RKO (cell line): ENCODE measurements at regions not wholly inside any gene's neighbourhood (a gene's known extent, or its start where the extent isn't known, plus 50 kb on each side); places are given as distances from the start of the nearest gene placed in this dataset.
"Not testable (repeated sequence)": the region's sequence is repeated elsewhere in the genome, so short reads cannot be mapped to it uniquely, and the experiment has no call there.

Experiments
- DNase-seq: peaks from one replicate; pipeline ENCODE4 v3.0.0-alpha.2; 2016; ENCODE audit warnings: low spot score

DNA sequence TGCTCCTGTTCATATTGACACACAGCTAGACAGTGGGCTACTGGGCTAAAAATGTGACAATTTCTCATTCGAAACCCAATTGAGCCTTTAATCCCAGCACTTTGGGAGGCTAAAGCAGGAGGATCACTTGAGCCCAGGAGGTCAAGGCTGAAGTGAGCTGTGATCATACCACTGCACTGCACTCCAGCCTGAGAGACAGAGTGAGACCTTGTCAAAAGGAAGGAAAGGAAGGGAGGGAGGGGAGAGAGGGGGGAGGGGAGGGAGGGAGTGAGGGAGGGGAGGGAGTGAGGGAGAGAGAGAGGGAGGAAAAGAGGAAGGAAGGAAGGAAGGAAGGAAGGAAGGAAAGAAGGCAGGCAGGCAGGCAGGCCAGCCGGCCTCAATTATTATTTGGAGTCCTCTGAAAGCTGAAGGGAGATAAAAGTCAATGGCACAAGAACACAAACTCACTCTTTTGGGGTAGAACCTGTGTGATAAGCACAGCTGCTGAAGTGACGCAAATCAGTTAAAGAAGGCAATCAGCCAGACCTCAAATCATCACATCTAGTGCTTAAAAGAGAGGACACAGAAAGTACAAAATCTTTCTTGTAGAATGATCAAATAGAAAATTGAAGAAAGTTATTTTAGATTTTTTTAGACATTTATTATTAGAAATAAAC lies 98.1 kb downstream of the CCDC71L start:
- no peak for DNase-seq

GRCh38 chr7:106561666-106562411 lies 99.1 kb downstream of the CCDC71L start:
- DNase-seq = no peak

GRCh38 chr7:106561151-106561550 lies 99.8 kb downstream of the CCDC71L start:
- DNase-seq = no peak

- DNase-seq = no peak
Observed at GRCh38 chr7:106560482-106560881, 100.5 kb downstream of the CCDC71L start.

DNA sequence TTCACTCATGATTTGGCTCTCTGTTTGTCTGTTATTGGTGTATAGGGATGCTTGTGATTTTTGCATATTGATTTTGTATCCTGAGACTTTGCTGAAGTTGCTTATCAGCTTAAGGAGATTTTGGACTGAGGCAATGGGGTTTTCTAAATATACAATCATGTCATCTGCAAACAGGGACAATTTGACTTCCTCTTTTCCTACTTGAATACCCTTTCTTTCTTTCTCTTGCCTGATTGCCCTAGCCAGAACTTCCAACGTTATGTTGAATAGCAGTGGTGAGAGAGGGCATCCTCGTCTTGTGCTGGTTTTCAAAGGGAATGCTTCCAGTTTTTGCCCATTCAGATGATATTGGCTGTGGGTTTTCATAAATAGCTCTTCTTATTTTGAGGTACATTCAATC lies 104.7 kb downstream of the CCDC71L start:
- DNase-seq = not testable (repeated sequence)

DNA sequence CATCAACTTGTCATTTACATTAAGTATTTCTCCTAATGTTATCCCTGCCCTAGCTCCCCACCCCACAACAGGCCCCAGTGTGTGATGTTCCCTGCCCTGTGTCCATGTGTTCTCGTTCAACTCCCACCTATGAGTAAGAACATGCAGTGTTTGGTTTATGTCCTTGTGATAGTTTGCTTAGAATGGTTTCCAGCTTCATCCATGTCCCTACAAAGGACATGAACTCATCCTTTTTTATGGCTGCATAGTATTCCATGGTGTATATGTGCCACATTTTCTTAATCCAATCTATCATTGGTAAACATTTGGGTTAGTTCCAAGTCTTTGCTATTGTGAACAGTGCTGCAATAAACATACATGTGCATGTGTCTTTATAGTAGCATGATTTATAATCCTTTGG lies 106.3 kb downstream of the CCDC71L start:
- not testable (repeated sequence) for DNase-seq

- DNase-seq = no peak
Observed at GRCh38 chr7:106553446-106553836, 107.5 kb downstream of the CCDC71L start.

GRCh38 chr7:106552645-106553445 lies 108.1 kb downstream of the CCDC71L start:
- DNase-seq = no peak

- no peak for DNase-seq
Observed at GRCh38 chr7:106551936-106552335, 109.0 kb downstream of the CCDC71L start.

- no peak for DNase-seq
Observed at GRCh38 chr7:106548491-106548890, 112.5 kb downstream of the CCDC71L start.

- no peak for DNase-seq
Observed at GRCh38 chr7:106545275-106545674, 115.7 kb downstream of the CCDC71L start.

DNA sequence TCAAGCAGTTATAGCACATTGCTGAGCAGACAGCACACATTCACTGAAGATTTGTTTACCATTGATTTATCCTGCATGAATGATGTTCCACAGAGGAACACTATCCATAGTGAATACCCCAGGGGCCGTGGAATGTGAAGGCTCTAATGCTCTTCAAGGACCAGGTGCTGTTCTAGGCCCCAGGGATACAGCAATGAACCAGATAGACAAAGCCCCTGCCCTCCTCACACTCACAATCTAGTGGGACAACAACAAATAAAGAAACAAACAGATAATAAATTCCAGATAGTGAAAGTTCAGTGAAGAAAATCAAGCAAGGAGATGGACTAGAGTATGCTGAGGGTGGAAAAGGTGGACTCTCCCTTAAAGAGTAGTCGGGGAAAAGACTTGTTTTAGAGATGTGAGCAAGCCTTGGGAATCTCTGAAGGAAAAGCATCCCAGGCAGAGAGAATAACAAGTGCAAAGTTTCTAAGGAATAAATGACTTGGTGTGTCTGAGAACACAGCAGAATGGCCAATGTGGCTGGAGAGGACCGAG lies 117.7 kb downstream of the CCDC71L start:
- no peak for DNase-seq

- peak; percentile 77 for DNase-seq
Observed at GRCh38 chr7:106542550-106543220, 118.3 kb downstream of the CCDC71L start.

GRCh38 chr7:106538638-106539037 lies 122.3 kb downstream of the CCDC71L start:
- DNase-seq = no peak

- no peak for DNase-seq
Observed at GRCh38 chr7:106537119-106537518, 123.8 kb downstream of the CCDC71L start.

- no peak for DNase-seq
Observed at GRCh38 chr7:106536079-106536478, 124.9 kb downstream of the CCDC71L start.

DNA sequence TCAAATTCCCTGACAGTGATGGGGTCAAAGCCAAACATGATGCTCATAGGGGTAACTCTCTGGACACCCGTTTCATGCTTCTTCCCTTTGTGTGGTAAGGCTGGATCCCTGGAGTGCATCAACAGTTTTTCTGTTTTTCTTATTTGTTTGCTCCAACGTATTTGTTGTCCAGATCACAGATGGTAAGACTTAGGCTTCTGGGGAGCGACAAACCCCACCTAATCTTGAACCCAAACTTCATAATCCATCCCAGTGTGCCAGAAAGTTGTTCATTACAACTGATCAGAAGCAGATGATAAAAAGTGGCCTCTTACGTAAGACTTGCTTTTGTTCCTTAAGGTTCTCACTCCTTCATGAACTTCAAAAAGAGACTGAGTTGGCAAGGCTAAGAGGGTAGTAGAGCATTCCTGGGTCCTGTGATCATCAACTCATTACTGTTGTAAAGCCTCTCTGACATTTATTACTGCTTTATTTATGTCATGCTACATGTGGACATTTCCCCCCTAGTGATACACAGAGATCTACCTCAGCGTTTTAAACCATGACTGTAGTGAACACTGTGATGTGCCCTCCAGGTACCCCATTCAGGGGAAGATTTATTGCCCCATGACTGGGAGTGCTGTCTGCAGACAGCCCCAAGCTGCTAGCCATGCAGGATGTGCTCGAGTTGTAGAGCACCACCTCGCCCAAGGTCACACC lies 125.6 kb downstream of the CCDC71L start:
- DNase-seq = no peak

- no peak for DNase-seq
Observed at GRCh38 chr7:106534271-106534846, 126.6 kb downstream of the CCDC71L start.

DNA sequence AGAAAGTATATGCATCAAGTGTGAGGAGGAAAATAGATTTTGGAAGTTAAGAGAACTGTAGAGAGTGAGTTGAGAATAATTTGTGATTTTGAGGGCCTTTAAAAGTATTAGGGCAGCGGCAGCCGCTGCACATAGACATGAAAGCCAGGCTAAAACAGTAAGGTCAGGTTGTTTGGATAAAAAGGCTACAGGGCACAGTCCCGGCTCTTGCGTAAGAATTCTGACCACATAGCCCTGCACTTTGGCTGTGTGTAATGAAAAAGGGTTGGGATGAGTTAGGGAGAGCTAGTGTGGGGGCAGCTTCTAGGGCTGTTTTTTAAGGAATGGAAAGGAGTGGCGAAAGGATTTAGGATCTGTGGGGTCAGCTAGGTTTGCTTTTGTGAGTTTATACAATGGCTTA lies 130.8 kb downstream of the CCDC71L start:
- not testable (repeated sequence) for DNase-seq

GRCh38 chr7:106526617-106527016 lies 134.3 kb downstream of the CCDC71L start:
- DNase-seq = not testable (repeated sequence)

DNA sequence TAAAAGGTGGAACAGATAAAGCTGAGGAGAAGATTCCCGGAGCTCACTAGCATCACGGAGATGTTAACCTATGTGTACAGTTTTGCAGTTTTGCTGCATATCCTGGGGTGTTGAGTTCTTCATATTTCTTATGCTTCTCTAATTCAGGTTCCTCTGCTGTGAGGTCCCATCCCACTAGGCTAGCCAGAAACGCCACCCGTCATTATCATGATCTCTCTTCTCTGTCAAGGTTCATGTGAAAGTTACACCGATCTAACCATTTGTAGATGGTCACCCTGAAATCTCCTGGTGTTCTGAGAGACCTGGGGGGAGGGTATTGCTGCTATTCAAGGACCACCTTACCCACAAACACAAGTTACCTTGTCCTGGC lies 136.3 kb downstream of the CCDC71L start:
- no peak for DNase-seq
